NCI-H2107 treated with DMSO at 0.1 percent for 48 hours (cell line): ENCODE measurements at regions not wholly inside any gene's neighbourhood (a gene's known extent, or its start where the extent isn't known, plus 50 kb on each side); places are given as distances from the start of the nearest gene placed in this dataset.
"Not testable (repeated sequence)": the region's sequence is repeated elsewhere in the genome, so short reads cannot be mapped to it uniquely, and the experiment has no call there.

Experiments
- DNase-seq: peaks from one replicate; lab custom pipeline; 2025; ENCODE audit not compliant: unreplicated experiment; lab: John Stamatoyannopoulos, UW

- DNase-seq, result no peak
These were observed 224.9 kb upstream of the AUTS2 start for GRCh38 chr7:69373171-69374043.

GRCh38 chr7:69374044-69374425 is 224.2 kb upstream of the AUTS2 start:
- no peak for DNase-seq

- no peak for DNase-seq
These were observed 221.1 kb upstream of the AUTS2 start for GRCh38 chr7:69377191-69377590.

- no peak for DNase-seq
These were observed 209.7 kb upstream of the AUTS2 start for GRCh38 chr7:69388452-69389137.

GRCh38 chr7:69389216-69389615 is 209.1 kb upstream of the AUTS2 start:
- DNase-seq, result no peak

- not testable (repeated sequence) for DNase-seq
These were observed 204.4 kb upstream of the AUTS2 start for GRCh38 chr7:69393912-69394311.

GRCh38 chr7:69395061-69395714 is 203.1 kb upstream of the AUTS2 start:
- DNase-seq, result no peak

GRCh38 chr7:69398986-69399385 is 199.3 kb upstream of the AUTS2 start:
- DNase-seq, result no peak

- no peak for DNase-seq
These were observed 198.9 kb upstream of the AUTS2 start for GRCh38 chr7:69399401-69399800.

GRCh38 chr7:69402696-69403095 is 195.6 kb upstream of the AUTS2 start:
- DNase-seq, result no peak

GRCh38 chr7:69403169-69403568 is 195.1 kb upstream of the AUTS2 start:
- no peak for DNase-seq

GRCh38 chr7:69411018-69411417 is 187.3 kb upstream of the AUTS2 start:
- DNase-seq, result no peak

GRCh38 chr7:69411466-69411865 is 186.8 kb upstream of the AUTS2 start:
- no peak for DNase-seq

GRCh38 chr7:69412331-69413146 is 185.7 kb upstream of the AUTS2 start:
- no peak for DNase-seq

- DNase-seq, result no peak
These were observed 183.7 kb upstream of the AUTS2 start for GRCh38 chr7:69414555-69414954.

GRCh38 chr7:69418869-69419670 is 179.2 kb upstream of the AUTS2 start:
- no peak for DNase-seq

GRCh38 chr7:69419934-69420333 is 178.3 kb upstream of the AUTS2 start:
- DNase-seq, result no peak

GRCh38 chr7:69422574-69422985 is 175.7 kb upstream of the AUTS2 start:
- no peak for DNase-seq

- DNase-seq, result no peak
These were observed 171.6 kb upstream of the AUTS2 start for GRCh38 chr7:69426705-69427104.

GRCh38 chr7:69428089-69428488 is 170.2 kb upstream of the AUTS2 start:
- DNase-seq, result no peak
